SK-N-MC (cell line): ENCODE measurements at regions not wholly inside any gene's neighbourhood (a gene's known extent, or its start where the extent isn't known, plus 50 kb on each side); places are given as distances from the start of the nearest gene placed in this dataset.
"Not testable (repeated sequence)": the region's sequence is repeated elsewhere in the genome, so short reads cannot be mapped to it uniquely, and the experiment has no call there.

Experiments used
- DNase-seq: peaks from one replicate; pipeline ENCODE4 v3.0.0-alpha.2; 2011; ENCODE audit warnings: low read depth, low spot score
- H3K27ac ChIP-seq: fragments of 200-600 bp; sonication (generic); 2 replicates; pipeline ENCODE4 v1.5.1; 2016; ENCODE audit warnings: mixed run types
- H3K36me3 ChIP-seq: fragments of 200-600 bp; sonication (generic); 2 replicates; pipeline ENCODE4 v1.6.1; 2017; ENCODE audit warnings: antibody characterized with exemption, low read length, mixed read lengths; ENCODE audit not compliant: insufficient read depth
- H3K4me3 ChIP-seq: fragments of 200-600 bp; sonication (generic); 2 replicates; pipeline ENCODE4 v1.5.1; 2016
- H3K9ac ChIP-seq: fragments of 200-600 bp; sonication (generic); 2 replicates; pipeline ENCODE4 v1.8.0; 2017; ENCODE audit warnings: mixed run types, mixed read lengths; ENCODE audit not compliant: insufficient read length
- H3K9me3 ChIP-seq: fragments of 200-600 bp; sonication (generic); 2 replicates; pipeline ENCODE4 v1.6.1; 2017; ENCODE audit warnings: low read depth, mild to moderate bottlenecking, antibody characterized with exemption, low read length, moderate library complexity, mixed read lengths
- EZH2 ChIP-seq: fragments of 200-600 bp; sonication (generic); IDR thresholded peaks from one replicate; pipeline ENCODE4 v1.6.1; 2017; ENCODE audit warnings: antibody characterized with exemption
- FOXP2 ChIP-seq: optimal IDR thresholded peaks from 2 replicates; pipeline ENCODE3; 2011; ENCODE audit warnings: mild to moderate bottlenecking, moderate library complexity; ENCODE audit not compliant: insufficient read depth; ENCODE audit errors: extremely low read length, control extremely low read depth
- POLR2AphosphoS5 ChIP-seq: IDR thresholded peaks from 2 replicates; pipeline ENCODE4 v1.6.1; 2012; ENCODE audit warnings: mild to moderate bottlenecking, low read depth, low read length, borderline replicate concordance

DNA sequence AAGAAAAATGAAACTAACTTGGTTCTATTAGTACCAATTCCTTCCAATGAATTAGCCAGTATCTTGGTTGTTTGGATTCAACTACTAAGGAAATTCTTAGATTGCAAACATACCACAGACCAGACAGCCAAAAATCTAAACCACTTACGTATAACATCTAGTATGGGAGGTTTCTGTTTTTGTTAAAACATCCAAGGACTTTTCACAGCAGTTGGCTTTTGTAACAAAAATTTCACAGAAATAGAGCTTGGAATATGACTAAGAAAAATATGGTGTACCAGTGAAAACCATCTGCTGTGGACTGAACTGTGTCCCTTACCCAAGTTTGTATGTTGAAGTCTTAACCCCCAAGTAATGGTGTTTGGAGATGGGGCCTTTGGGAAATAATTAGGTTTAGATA is 199.2 kb downstream of the OTOL1 start:
- H3K9ac ChIP-seq: no peak overlapping the region
- H3K27ac ChIP-seq: no peak overlapping the region
- no peak for DNase-seq
- no peak for TF ChIP-seq FOXP2
- H3K9me3 ChIP-seq: no peaks in the 10 kb centered on the region
- H3K4me3 ChIP-seq: no peak overlapping the region
- no peaks in the 10 kb centered on the region for H3K36me3 ChIP-seq

DNA sequence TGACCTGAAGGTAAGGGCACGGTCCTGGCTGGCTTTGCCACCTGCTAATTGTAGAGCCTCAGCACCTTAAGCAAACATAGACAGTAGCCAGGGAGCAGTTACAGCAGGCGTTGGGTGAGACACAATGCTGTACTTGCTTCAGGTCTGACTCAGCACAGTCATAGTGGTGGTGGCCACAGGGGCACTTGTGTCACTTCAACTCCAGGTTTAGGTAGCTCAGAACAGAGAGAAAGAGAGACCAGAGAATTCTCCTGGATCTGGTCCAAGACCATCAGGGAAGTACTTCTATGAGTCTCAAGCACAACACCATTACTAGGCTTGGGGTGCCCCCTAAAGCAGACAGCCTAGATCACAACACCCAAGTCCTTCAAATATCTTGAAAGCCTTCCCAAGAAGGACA is 204.4 kb downstream of the OTOL1 start:
- H3K9me3 ChIP-seq: 0 out of 2 replicates have a peak, but pooled peaks cover 5% of the 10 kb centered on the region
- H3K9ac ChIP-seq: no peak overlapping the region
- H3K4me3 ChIP-seq: no peak overlapping the region
- no peak for TF ChIP-seq EZH2
- TF ChIP-seq POLR2AphosphoS5: no peak
- no peak for TF ChIP-seq FOXP2
- no peaks in the 10 kb centered on the region for H3K36me3 ChIP-seq
- DNase-seq: no peak
- no peak overlapping the region for H3K27ac ChIP-seq

DNA sequence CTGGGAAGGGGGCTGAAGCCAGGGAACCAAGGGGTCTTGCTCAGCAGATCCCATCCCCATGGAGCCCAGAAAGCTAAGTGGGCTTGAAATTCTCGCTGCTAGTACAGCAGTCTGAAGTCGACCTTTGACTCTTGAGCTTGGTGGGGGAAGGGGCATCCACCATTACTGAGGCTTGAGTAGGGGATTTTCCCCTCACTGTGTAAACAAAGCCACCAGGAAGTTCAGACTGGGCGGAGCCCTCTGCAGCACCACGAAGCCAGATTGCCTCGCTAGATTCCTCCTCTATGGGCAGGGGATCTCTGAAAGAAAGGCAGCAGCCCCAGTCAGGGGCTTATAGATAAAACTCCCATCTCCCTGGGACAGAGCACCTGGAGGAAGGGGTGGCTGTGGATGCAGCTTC is 210.6 kb downstream of the OTOL1 start:
- H3K9me3 ChIP-seq, H3K4me3 ChIP-seq, H3K9ac ChIP-seq, DNase-seq, H3K36me3 ChIP-seq, H3K27ac ChIP-seq: not testable (repeated sequence)

DNA sequence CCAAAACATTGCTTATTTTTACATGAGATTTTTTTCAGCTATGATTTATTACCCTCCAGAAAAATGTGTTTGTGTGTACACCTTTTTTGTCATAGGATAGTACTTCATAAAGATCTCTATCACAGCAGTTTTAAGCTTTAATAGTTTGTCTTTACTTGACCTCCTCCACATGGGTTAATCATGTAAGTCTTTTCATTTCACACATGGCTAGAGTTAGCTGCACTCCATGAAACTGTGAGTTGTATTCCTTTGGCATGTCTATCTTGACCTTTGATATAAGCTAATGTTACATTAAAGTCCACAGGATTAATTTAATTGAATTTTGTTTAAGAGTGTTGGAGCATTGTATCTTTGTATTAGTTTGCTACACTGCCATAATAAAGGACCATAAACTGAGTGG is 217.1 kb downstream of the OTOL1 start:
- no peak for DNase-seq
- TF ChIP-seq POLR2AphosphoS5: no peak
- H3K9me3 ChIP-seq: no peaks in the 10 kb centered on the region
- no peak overlapping the region for H3K9ac ChIP-seq
- no peak overlapping the region for H3K4me3 ChIP-seq
- H3K27ac ChIP-seq: no peak overlapping the region
- no peaks in the 10 kb centered on the region for H3K36me3 ChIP-seq

DNA sequence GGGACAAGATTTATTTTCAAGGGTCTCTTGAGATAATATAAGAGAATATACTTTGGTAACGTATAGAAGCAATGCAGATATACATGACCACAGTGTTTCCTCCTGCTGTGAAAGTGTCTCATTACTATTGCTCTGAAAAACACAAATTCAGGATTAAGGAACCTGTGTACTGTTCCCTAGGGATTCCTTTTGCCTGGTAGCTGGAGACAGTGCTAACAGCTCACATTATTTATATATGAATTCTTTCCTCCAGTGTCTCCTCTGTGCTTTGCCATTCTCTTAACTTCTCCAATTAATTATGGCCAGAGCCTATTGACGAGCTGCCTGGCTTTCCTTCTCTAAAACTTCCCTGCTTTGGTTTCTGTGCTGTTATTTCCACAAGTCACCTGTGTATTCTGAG is 235.4 kb downstream of the OTOL1 start:
- peak; percentile 85 for DNase-seq
- Histone ChIP-seq H3K27ac (peak overlapping the region; percentile 56; the same call in 1 of the 2 replicates), H3K9ac (no peak overlapping the region), H3K36me3 (no peaks in the 10 kb centered on the region), H3K9me3 (no peaks in the 10 kb centered on the region), H3K4me3 (peak overlapping the region; percentile 7; the same call in 1 of the 2 replicates)
- TF ChIP-seq FOXP2 (peak; percentile 65), EZH2 (no peak), POLR2AphosphoS5 (no peak)

DNA sequence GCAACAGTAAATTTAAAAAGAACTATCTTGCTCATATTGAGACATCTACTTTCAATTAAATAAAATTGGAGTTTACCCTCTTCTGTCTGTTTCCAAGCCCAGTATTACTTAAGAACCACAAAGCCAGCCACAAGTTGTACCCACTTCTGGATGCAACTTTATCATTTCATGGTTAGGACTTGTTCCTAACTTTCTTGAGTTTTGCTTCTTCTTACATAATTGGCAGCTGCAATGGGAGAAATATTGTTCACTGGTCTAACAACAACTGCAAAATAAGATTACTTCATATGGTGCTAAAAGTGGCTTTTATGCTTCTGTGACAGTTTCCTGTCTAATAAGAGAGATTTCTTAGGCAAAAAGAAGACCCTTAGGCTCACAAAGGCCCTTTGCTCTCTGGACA is 240.6 kb downstream of the OTOL1 start:
- H3K4me3 ChIP-seq: no peak overlapping the region
- no peak overlapping the region for H3K9ac ChIP-seq
- H3K9me3 ChIP-seq: no peaks in the 10 kb centered on the region
- TF ChIP-seq POLR2AphosphoS5: no peak
- TF ChIP-seq FOXP2: no peak
- TF ChIP-seq EZH2: no peak
- H3K36me3 ChIP-seq: no peaks in the 10 kb centered on the region
- no peak for DNase-seq
- no peak overlapping the region for H3K27ac ChIP-seq

DNA sequence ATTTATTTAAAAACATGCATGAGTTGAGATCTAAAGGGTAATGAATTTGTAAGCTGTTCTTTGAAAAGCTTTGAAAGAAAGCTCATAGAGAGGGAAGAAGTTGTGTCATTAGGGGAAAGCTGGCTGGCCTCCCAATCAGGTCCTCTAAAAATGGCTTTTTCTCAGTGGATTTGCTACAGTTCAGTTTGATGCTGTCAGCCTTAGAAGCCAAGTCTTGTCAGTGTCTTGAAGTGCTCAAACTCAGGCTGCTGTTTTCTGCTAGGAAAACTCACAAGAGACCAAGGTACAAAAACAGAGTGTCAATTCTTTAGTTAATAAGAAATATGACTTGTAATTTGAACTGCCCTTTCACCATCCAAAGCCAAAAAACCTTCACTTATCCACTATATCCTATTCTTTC is 243.8 kb downstream of the OTOL1 start:
- no peak for DNase-seq
- Histone ChIP-seq H3K9me3 (no peaks in the 10 kb centered on the region), H3K9ac (no peak overlapping the region), H3K36me3 (no peaks in the 10 kb centered on the region), H3K4me3 (no peak overlapping the region), H3K27ac (no peak overlapping the region)
- no peak for TF ChIP-seq POLR2AphosphoS5
- no peak for TF ChIP-seq EZH2
- TF ChIP-seq FOXP2: no peak

DNA sequence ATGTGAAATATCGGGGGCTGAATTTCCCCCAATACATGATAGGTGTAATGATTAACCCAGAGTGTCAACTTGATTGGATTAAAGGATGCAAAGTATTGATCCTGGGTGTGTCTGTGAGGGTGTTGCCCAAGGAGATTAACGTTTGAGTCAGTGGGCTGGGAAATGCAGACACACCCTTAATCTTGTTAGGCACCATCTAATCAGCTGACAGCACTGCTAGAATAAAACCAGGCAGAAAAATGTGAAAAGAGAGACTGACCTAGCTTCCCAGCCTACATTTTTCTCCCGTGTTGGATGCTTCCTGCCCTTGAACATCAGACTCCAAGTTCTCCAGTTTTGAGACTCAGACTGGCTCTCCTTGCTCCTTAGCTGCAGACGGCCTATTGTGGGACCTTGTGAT is 247.8 kb downstream of the OTOL1 start:
- no peak overlapping the region for H3K9ac ChIP-seq
- H3K9me3 ChIP-seq: no peaks in the 10 kb centered on the region
- no peak overlapping the region for H3K4me3 ChIP-seq
- no peak overlapping the region for H3K27ac ChIP-seq
- no peak for TF ChIP-seq POLR2AphosphoS5
- TF ChIP-seq FOXP2: no peak
- no peak for TF ChIP-seq EZH2
- no peaks in the 10 kb centered on the region for H3K36me3 ChIP-seq
- DNase-seq: no peak

DNA sequence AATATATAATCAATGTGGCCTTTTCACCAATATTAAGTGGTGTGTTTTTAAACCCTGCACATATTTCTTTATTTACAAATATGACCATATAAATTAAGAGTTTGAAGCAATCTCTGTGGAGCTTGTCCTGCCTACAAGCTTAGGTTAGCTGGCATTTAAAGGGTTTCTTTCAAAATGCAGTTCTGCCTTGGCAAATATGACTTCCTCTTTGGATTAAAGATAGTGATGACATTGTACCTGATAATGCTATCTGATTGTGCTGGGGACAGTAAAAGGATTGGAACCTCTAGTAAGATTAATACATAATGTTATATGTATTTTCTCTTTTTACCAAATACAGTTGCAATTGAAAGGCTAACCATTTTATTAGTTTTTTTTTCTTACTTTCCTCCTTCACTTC is 249.1 kb downstream of the OTOL1 start:
- no peaks in the 10 kb centered on the region for H3K9me3 ChIP-seq
- no peak for DNase-seq
- H3K36me3 ChIP-seq: no peaks in the 10 kb centered on the region
- H3K9ac ChIP-seq: no peak overlapping the region
- TF ChIP-seq POLR2AphosphoS5 (no peak), FOXP2 (no peak), EZH2 (no peak)
- no peak overlapping the region for H3K4me3 ChIP-seq
- H3K27ac ChIP-seq: 0 out of 2 replicates have a peak overlapping the region, but pooled peaks have one; percentile 4

DNA sequence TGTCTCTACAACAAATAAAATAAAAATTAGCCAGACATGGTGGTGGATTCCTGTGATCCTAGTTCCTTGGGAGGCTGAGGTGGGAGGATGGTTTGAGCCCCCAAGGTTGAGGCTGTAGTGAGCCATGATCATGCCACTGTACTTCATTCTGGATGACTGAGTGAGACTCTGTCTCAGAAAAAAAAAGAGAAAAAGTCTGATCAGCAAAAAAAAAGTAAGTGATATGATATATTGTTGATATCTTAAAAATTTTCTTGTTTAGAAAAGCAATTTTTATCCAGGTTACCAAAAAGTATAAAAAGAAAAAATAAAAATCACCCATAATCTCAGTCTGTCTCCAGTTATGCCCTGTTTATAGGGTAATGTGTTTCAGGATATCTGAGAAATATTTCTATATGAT is 251.4 kb downstream of the OTOL1 start:
- Histone ChIP-seq H3K36me3 (no peaks in the 10 kb centered on the region), H3K27ac (peak overlapping the region; percentile 57; the same call in 1 of the 2 replicates), H3K9me3 (no peaks in the 10 kb centered on the region), H3K9ac (no peak overlapping the region), H3K4me3 (no peak overlapping the region)
- no peak for DNase-seq
- TF ChIP-seq FOXP2: no peak
- TF ChIP-seq EZH2: no peak
